ENCODE measurements at regions not wholly inside any gene's neighbourhood (a gene's known extent, or its start where the extent isn't known, plus 50 kb on each side); places are given as distances from the start of the nearest gene placed in this dataset.
"Not testable (repeated sequence)": the region's sequence is repeated elsewhere in the genome, so short reads cannot be mapped to it uniquely, and the experiment has no call there.

- H4K5ac ChIP-seq (ENCODE audit: low read depth, low read length); H4K20me1 ChIP-seq (ENCODE audit: insufficient read depth, low read length); H2AFZ ChIP-seq (replicated peaks; ENCODE audit: low read length, poor library complexity); H3K36me3 ChIP-seq (ENCODE audit: control insufficient read depth, insufficient read depth, low read length); POLR2A ChIA-PET (ENCODE audit: unreplicated experiment); H3K27me3 ChIP-seq (ENCODE audit: control insufficient read depth, insufficient read depth, low read length); H2AK5ac ChIP-seq (ENCODE audit: low read depth, low read length); H2AK9ac ChIP-seq (replicated peaks; ENCODE audit: low read depth, low read length, poor library complexity); DNase-seq; H4K91ac ChIP-seq (ENCODE audit: insufficient read depth, low read depth, low read length); H3K4ac ChIP-seq (ENCODE audit: low read depth, low read length); ATAC-seq (ENCODE audit: low read depth); H2BK5ac ChIP-seq (ENCODE audit: low read depth, low read length, poor library complexity, severe bottlenecking); CTCF ChIA-PET; intact Hi-C loops (cut with micrococcal nuclease); H3K18ac ChIP-seq (ENCODE audit: low read depth, low read length); H3K9me3 ChIP-seq (ENCODE audit: control insufficient read depth, insufficient read depth, low read length); H2BK120ac ChIP-seq (ENCODE audit: low read depth, low read length); H3K4me3 ChIP-seq (ENCODE audit: insufficient read depth, low read depth, low read length); dilution Hi-C loops (cut with HindIII; ENCODE audit: low sequenced_read_pairs, unreplicated experiment); H3K4me2 ChIP-seq (ENCODE audit: low read depth, low read length); H3K23ac ChIP-seq (ENCODE audit: low read depth, low read length); H2BK20ac ChIP-seq (ENCODE audit: low read depth, low read length); H4K8ac ChIP-seq (ENCODE audit: low read depth in 2 of 2, low read length in 2 of 2); H2BK15ac ChIP-seq (ENCODE audit: low read depth, low read length); H3K56ac ChIP-seq (ENCODE audit: extremely low read depth, insufficient read depth, low read length); H3K14ac ChIP-seq (replicated peaks; ENCODE audit: low read depth, low read length); H3K9ac ChIP-seq (ENCODE audit: low read depth, low read length); H3K9me1 ChIP-seq (ENCODE audit: insufficient read depth, low read length); H3K79me1 ChIP-seq (ENCODE audit: low read depth in 1 of 2, low read length in 2 of 2); H3K27ac ChIP-seq (ENCODE audit: insufficient read depth, low read length); H3K4me1 ChIP-seq (ENCODE audit: control insufficient read depth, insufficient read depth, low read length); BruUV-seq (replicated peaks); in situ Hi-C loops (cut with MboI; ENCODE audit: low sequenced_read_pairs): not testable (repeated sequence)
- no CpG with 5 or more reads among the region's 12 CpGs for WGBS, 2 experiments (ENCODE audit: extremely low coverage in 2 of 2, insufficient read length in 1 of 2)
Observed at GRCh38 chr3:13228169-13228568, 154.9 kb upstream of the IQSEC1 start.
